ENCODE measurements at regions not wholly inside any gene's neighbourhood (a gene's known extent, or its start where the extent isn't known, plus 50 kb on each side); places are given as distances from the start of the nearest gene placed in this dataset.

- TF ChIP-seq CTCF (IDR thresholded peaks at IDR 0.05; ENCODE audit: low read length): no peak
- no peak for TF ChIP-seq EZH2 (IDR thresholded peaks at IDR 0.05; ENCODE audit: borderline replicate concordance, low read length)
Observed at GRCh38 chr7:136051203-136051928, 74.2 kb upstream of the MTPN start.

All from OCI-LY1 (cell line).